OCI-LY7 (cell line): ENCODE measurements at regions not wholly inside any gene's neighbourhood (a gene's known extent, or its start where the extent isn't known, plus 50 kb on each side); places are given as distances from the start of the nearest gene placed in this dataset.
"Not testable (repeated sequence)": the region's sequence is repeated elsewhere in the genome, so short reads cannot be mapped to it uniquely, and the experiment has no call there.

Source experiments
- BruUV-seq: library from RNA; stranded (reverse); fragments of 400-500 nt; replicated peaks from 2 replicates; lab custom pipeline; 2021; lab: Mats Ljungman, UMichigan
- CTCF ChIA-PET: fragments of 300-600 bp; sonication (Branson Sonifier 250); formaldehyde crosslinking; loops from one replicate; lab custom pipeline; 2022; ENCODE audit warnings: antibody characterized with exemption; ENCODE audit not compliant: unreplicated experiment; lab: Charles Lee
- POLR2A ChIA-PET: fragments of 300-600 bp; sonication (Branson Sonifier 250); formaldehyde crosslinking; loops from one replicate; lab custom pipeline; 2022; ENCODE audit warnings: antibody characterized with exemption; lab: Charles Lee
- DNase-seq: peaks from one replicate; pipeline ENCODE4 v3.0.0-alpha.2; 2015; ENCODE audit warnings: low spot score
- H2AFZ ChIP-seq: fragments of 200-600 bp; sonication (generic), shearing (Covaris generic); 2 replicates; pipeline ENCODE4 v1.6.1; 2014; ENCODE audit warnings: mild to moderate bottlenecking, antibody characterized with exemption, low read length, moderate library complexity
- H3K27ac ChIP-seq: fragments of 200-600 bp; sonication (generic); 2 replicates; pipeline ENCODE4 v1.5.1; 2014; ENCODE audit warnings: mixed run types, low read depth, mild to moderate bottlenecking, moderate library complexity, low read length, inconsistent platforms; ENCODE audit not compliant: poor library complexity, severe bottlenecking
- H3K36me3 ChIP-seq: fragments of 200-600 bp; sonication (generic); 2 replicates; pipeline ENCODE4 v1.6.1; 2014; ENCODE audit warnings: mild to moderate bottlenecking, antibody characterized with exemption, low read length, moderate library complexity, mixed read lengths; ENCODE audit not compliant: insufficient read depth
- H3K4me1 ChIP-seq: fragments of 200-600 bp; sonication (generic); 2 replicates; pipeline ENCODE4 v1.5.1; 2014; ENCODE audit warnings: mild to moderate bottlenecking, low read length; ENCODE audit not compliant: insufficient read depth, poor library complexity, severe bottlenecking
- H3K4me2 ChIP-seq: fragments of 200-600 bp; sonication (generic); 2 replicates; pipeline ENCODE4 v1.6.1; 2014; ENCODE audit warnings: mild to moderate bottlenecking, low read length
- H3K4me3 ChIP-seq: fragments of 200-600 bp; sonication (generic); 2 replicates; pipeline ENCODE4 v1.5.1; 2014; ENCODE audit warnings: mild to moderate bottlenecking, low read depth, low read length; ENCODE audit not compliant: poor library complexity, severe bottlenecking
- H3K79me2 ChIP-seq: fragments of 200-600 bp; sonication (generic); 2 replicates; pipeline ENCODE4 v1.6.1; 2016; ENCODE audit warnings: low read depth, mild to moderate bottlenecking, low read length, moderate library complexity, mixed read lengths; ENCODE audit not compliant: insufficient read depth
- H3K9me2 ChIP-seq: fragments of 200-600 bp; sonication (generic); 2 replicates; pipeline ENCODE4 v1.6.1; 2016; ENCODE audit warnings: mild to moderate bottlenecking, low read length, mixed read lengths; ENCODE audit not compliant: insufficient read depth
- H3K9me3 ChIP-seq: fragments of 200-600 bp; sonication (generic); 2 replicates; pipeline ENCODE4 v1.6.1; 2014; ENCODE audit warnings: mild to moderate bottlenecking, mixed run types, low read length, mixed read lengths
- H4K20me1 ChIP-seq: fragments of 200-600 bp; sonication (generic); 2 replicates; pipeline ENCODE4 v1.6.1; 2014; ENCODE audit warnings: mild to moderate bottlenecking, antibody characterized with exemption, low read length, moderate library complexity, mixed read lengths; ENCODE audit not compliant: insufficient read depth
- CTCF ChIP-seq: fragments of 200-600 bp; sonication (generic); conservative IDR thresholded peaks from 2 replicates; pipeline ENCODE4 v1.5.1; 2014; ENCODE audit warnings: mild to moderate bottlenecking, antibody characterized with exemption, low read length, moderate library complexity, mixed read lengths
- EZH2phosphoT487 ChIP-seq: fragments of 200-600 bp; sonication (generic); IDR thresholded peaks from 2 replicates; pipeline ENCODE4 v1.6.1; 2018; ENCODE audit warnings: low read depth, borderline replicate concordance, mild to moderate bottlenecking, mixed run types, antibody characterized with exemption, low read length, moderate library complexity, mixed read lengths
- intact Hi-C: fragments of 100-400 bp; cut with micrococcal nuclease; formaldehyde crosslinking; loops from one replicate; pipeline ENCODE4 v1.10.0; 2022; ENCODE audit not compliant: unreplicated experiment

DNA sequence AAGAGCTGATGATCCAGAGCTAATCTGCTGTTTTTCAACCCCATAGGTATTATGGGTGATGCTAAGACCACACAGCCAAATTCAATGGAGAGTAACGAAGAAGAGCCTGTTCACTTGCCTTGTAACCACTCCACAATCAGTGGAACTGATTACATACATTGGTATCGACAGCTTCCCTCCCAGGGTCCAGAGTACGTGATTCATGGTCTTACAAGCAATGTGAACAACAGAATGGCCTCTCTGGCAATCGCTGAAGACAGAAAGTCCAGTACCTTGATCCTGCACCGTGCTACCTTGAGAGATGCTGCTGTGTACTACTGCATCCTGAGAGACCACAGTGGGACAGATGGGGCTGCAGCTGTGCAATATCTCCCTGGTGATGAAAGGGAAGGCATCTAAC is 386.0 kb downstream of the DAD1 start:
- H3K9me2 ChIP-seq = no peaks in the 10 kb centered on the region
- no peaks in the 10 kb centered on the region for H3K4me1 ChIP-seq
- TF ChIP-seq EZH2phosphoT487 = no peak
- TF ChIP-seq CTCF = no peak
- BruUV-seq = no TSS peak
- H3K4me2 ChIP-seq = no peak overlapping the region
- H3K4me3 ChIP-seq = no peak overlapping the region
- CTCF ChIA-PET = no interaction called here
- no peak overlapping the region for H3K27ac ChIP-seq
- POLR2A ChIA-PET = interaction anchor here (0.8 kb wide), 1 partner anchor 15 kb away, joined by 4 read pairs; no protein-coding TSS in a partner anchor
- DNase-seq = no peak
- no peaks in the 10 kb centered on the region for H3K79me2 ChIP-seq
- H4K20me1 ChIP-seq = no peaks in the 10 kb centered on the region
- intact Hi-C loops = no loop called here
- H3K36me3 ChIP-seq = no peaks in the 10 kb centered on the region
- no peak overlapping the region for H2AFZ ChIP-seq
- no peaks in the 10 kb centered on the region for H3K9me3 ChIP-seq

- no peak overlapping the region for H3K27ac ChIP-seq
- H3K9me3 ChIP-seq = no peaks in the 10 kb centered on the region
- ChIA-PET POLR2A (interaction anchor here (1.2 kb wide), 1 partner anchor 77 kb away, joined by 3 read pairs; no protein-coding TSS in a partner anchor), CTCF (interaction anchor here (1.4 kb wide), 1 partner anchor 25 kb away, joined by 3 read pairs; no protein-coding TSS in a partner anchor)
- no peaks in the 10 kb centered on the region for H3K4me1 ChIP-seq
- intact Hi-C loops = no loop called here
- TF ChIP-seq CTCF (no peak), EZH2phosphoT487 (no peak)
- DNase-seq = no peak
- no peak overlapping the region for H3K4me2 ChIP-seq
- H3K36me3 ChIP-seq = no peaks in the 10 kb centered on the region
- no TSS peak for BruUV-seq
- no peak overlapping the region for H2AFZ ChIP-seq
- no peak overlapping the region for H3K4me3 ChIP-seq
- H3K79me2 ChIP-seq = no peaks in the 10 kb centered on the region
- no peaks in the 10 kb centered on the region for H3K9me2 ChIP-seq
- no peaks in the 10 kb centered on the region for H4K20me1 ChIP-seq
Measured at GRCh38 chr14:22202313-22202712, 386.7 kb downstream of the DAD1 start.

DNA sequence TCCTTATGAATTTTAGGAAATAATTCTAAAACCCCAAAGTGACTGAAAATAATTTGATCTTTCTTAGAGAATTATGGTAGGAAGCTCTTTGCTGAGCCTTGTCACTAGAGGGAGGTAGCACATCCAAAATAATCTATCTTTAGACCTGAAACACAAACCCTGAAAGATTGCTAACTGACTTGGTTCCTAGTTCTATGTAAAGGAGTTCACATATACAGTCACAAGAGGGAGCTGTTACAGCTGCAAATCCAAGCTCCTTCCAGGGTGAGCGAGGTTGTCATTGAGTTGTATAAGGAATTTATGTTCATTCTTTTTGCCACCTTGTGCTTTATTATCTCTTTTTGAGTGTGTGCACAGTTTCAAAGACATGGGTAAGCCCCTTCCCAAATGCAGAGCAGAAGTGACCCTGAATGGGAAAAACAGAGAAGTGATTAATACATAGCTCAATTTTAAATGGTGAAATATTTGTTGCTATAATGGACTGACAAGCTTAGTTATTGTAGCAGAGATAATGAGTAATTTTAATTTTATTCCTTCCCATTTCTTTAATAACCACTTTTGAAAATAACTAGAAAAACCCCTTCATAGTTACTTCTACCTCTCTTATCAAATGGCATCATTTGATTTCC is 387.9 kb downstream of the DAD1 start:
- no peaks in the 10 kb centered on the region for H3K9me2 ChIP-seq
- H3K79me2 ChIP-seq = no peaks in the 10 kb centered on the region
- POLR2A ChIA-PET = interaction anchor here (0.5 to 1.2 kb wide), 7 partner anchors 11 to 1543 kb away, joined by 3 to 7 read pairs (median 3); no protein-coding TSS in a partner anchor
- intact Hi-C loops = no loop called here
- CTCF ChIA-PET = interaction anchor here (0.7 to 1.5 kb wide), 4 partner anchors 11 to 36 kb away, joined by 3 read pairs; no protein-coding TSS in a partner anchor
- H3K4me3 ChIP-seq = no peak overlapping the region
- H3K36me3 ChIP-seq = no peaks in the 10 kb centered on the region
- no peaks in the 10 kb centered on the region for H3K9me3 ChIP-seq
- H4K20me1 ChIP-seq = no peaks in the 10 kb centered on the region
- H3K27ac ChIP-seq = no peak overlapping the region
- H2AFZ ChIP-seq = no peak overlapping the region
- no peak overlapping the region for H3K4me2 ChIP-seq
- H3K4me1 ChIP-seq = no peaks in the 10 kb centered on the region
- BruUV-seq = no TSS peak
- TF ChIP-seq CTCF (peak; percentile 89), EZH2phosphoT487 (no peak)
- DNase-seq = peak; percentile 56

GRCh38 chr14:22200131-22200530 is 388.9 kb downstream of the DAD1 start:
- intact Hi-C loops, H3K4me3 ChIP-seq: not testable (repeated sequence)

More at GRCh38 chr14:22200131-22200530, 388.9 kb downstream of the DAD1 start:
- H3K9me3 ChIP-seq, H3K36me3 ChIP-seq, CTCF ChIA-PET, POLR2A ChIA-PET, H3K27ac ChIP-seq, H2AFZ ChIP-seq, H3K79me2 ChIP-seq, DNase-seq, H4K20me1 ChIP-seq, H3K9me2 ChIP-seq, BruUV-seq, H3K4me2 ChIP-seq, H3K4me1 ChIP-seq: not testable (repeated sequence)
